Neuronal stem cell (in vitro differentiated cells): ENCODE measurements at regions not wholly inside any gene's neighbourhood (a gene's known extent, or its start where the extent isn't known, plus 50 kb on each side); places are given as distances from the start of the nearest gene placed in this dataset.
"Not testable (repeated sequence)": the region's sequence is repeated elsewhere in the genome, so short reads cannot be mapped to it uniquely, and the experiment has no call there.

ENCODE experiments used
- DNase-seq: peaks from one replicate; pipeline ENCODE4 v3.0.0-alpha.2; 2013; ENCODE audit warnings: low spot score
- H2AFZ ChIP-seq: one replicate; pipeline ENCODE4 v1.6.1; 2013; ENCODE audit warnings: mild to moderate bottlenecking, low read length, inconsistent platforms
- H2AK5ac ChIP-seq: 2 replicates; pipeline ENCODE4 v1.6.1; 2013; ENCODE audit warnings: low read depth, mild to moderate bottlenecking, inconsistent platforms, low read length, moderate library complexity, mixed read lengths
- H2BK120ac ChIP-seq: 2 replicates; pipeline ENCODE4 v1.6.1; 2013; ENCODE audit warnings: low read depth, mild to moderate bottlenecking, inconsistent platforms, low read length, moderate library complexity, mixed read lengths
- H2BK12ac ChIP-seq: one replicate; pipeline ENCODE4 v1.6.1; 2013; ENCODE audit warnings: low read length, inconsistent platforms
- H2BK15ac ChIP-seq: 2 replicates; pipeline ENCODE4 v1.6.1; 2013; ENCODE audit warnings: mild to moderate bottlenecking, low read length, inconsistent platforms, mixed read lengths
- H2BK5ac ChIP-seq: one replicate; pipeline ENCODE4 v1.6.1; 2013; ENCODE audit warnings: inconsistent platforms, mild to moderate bottlenecking, low read length, moderate library complexity
- H3K14ac ChIP-seq: one replicate; pipeline ENCODE4 v1.6.1; 2013; ENCODE audit warnings: low read length, inconsistent platforms
- H3K18ac ChIP-seq: 2 replicates; pipeline ENCODE4 v1.6.1; 2013; ENCODE audit warnings: low read length, inconsistent platforms
- H3K23ac ChIP-seq: 2 replicates; pipeline ENCODE4 v1.6.1; 2013; ENCODE audit warnings: low read depth, mild to moderate bottlenecking, mixed read lengths, low read length, inconsistent platforms; ENCODE audit not compliant: poor library complexity
- H3K27ac ChIP-seq: replicated peaks from 3 replicates; pipeline ENCODE4 v1.5.1; 2013; ENCODE audit warnings: low read length, inconsistent platforms
- H3K27me3 ChIP-seq, 3 experiments: 2 replicates each; pipeline ENCODE4 v1.6.1; 2013; ENCODE audit warnings: low read length in 3 of 3, mild to moderate bottlenecking in 2 of 3, inconsistent platforms in 1 of 3, low read depth in 1 of 3, mixed read lengths in 1 of 3, moderate library complexity in 1 of 3; ENCODE audit not compliant: control insufficient read depth in 3 of 3, insufficient read depth in 3 of 3
- H3K36me3 ChIP-seq, 2 donors: replicated peaks in 1 of 2; 2 replicates each; pipeline ENCODE4 v1.6.1; 2013; ENCODE audit warnings: low read length in 2 of 2; ENCODE audit not compliant: control insufficient read depth in 2 of 2, insufficient read depth in 2 of 2
- H3K4ac ChIP-seq: 2 replicates; pipeline ENCODE4 v1.6.1; 2013; ENCODE audit warnings: inconsistent platforms, mild to moderate bottlenecking, low read length, moderate library complexity
- H3K4me1 ChIP-seq, 2 donors: 1 replicate in 1 of 2; 2 replicates in 1 of 2; pipeline ENCODE4 v1.6.1; 2013; ENCODE audit warnings: low read length in 2 of 2, low read depth in 1 of 2; ENCODE audit not compliant: control insufficient read depth in 2 of 2, insufficient read depth in 1 of 2
- H3K4me2 ChIP-seq: one replicate; pipeline ENCODE4 v1.6.1; 2013; ENCODE audit warnings: mild to moderate bottlenecking, low read length, inconsistent platforms; ENCODE audit not compliant: insufficient read depth, poor library complexity, severe bottlenecking
- H3K4me3 ChIP-seq, 2 donors: 2 replicates each; pipeline ENCODE4 v1.5.1; 2013; ENCODE audit warnings: low read length in 2 of 2, mild to moderate bottlenecking in 2 of 2, inconsistent platforms in 1 of 2, moderate library complexity in 1 of 2
- H3K79me1 ChIP-seq: one replicate; pipeline ENCODE4 v1.6.1; 2013; ENCODE audit warnings: low read depth, mild to moderate bottlenecking, inconsistent platforms, low read length, moderate library complexity
- H3K9ac ChIP-seq: one replicate; pipeline ENCODE4 v1.6.1; 2013; ENCODE audit warnings: mild to moderate bottlenecking, low read depth, low read length, inconsistent platforms; ENCODE audit not compliant: poor library complexity
- H3K9me3 ChIP-seq, 2 donors: replicated peaks in 1 of 2; 2 replicates each; pipeline versions ENCODE3 to v1.6.1; 2013; ENCODE audit warnings: low read length in 2 of 2, mild to moderate bottlenecking in 2 of 2, inconsistent platforms in 1 of 2, low read depth in 1 of 2, mixed read lengths in 1 of 2, moderate library complexity in 1 of 2; ENCODE audit not compliant: control insufficient read depth in 2 of 2, insufficient read depth in 1 of 2
- H4K8ac ChIP-seq: one replicate; pipeline ENCODE4 v1.6.1; 2013; ENCODE audit warnings: low read depth, mild to moderate bottlenecking, inconsistent platforms, low read length, moderate library complexity
- H4K91ac ChIP-seq: one replicate; pipeline ENCODE4 v1.6.1; 2013; ENCODE audit warnings: low read length, low read depth, mild to moderate bottlenecking, inconsistent platforms; ENCODE audit not compliant: poor library complexity
- WGBS, 2 donors: extraction: QIAGEN DNeasy Blood & Tissue Kit; methylation state at CpG; one replicate each; pipeline ENCODE4 v1.1.7; 2013; ENCODE audit warnings: missing lambda C conversion rate in 2 of 2, mixed read lengths in 1 of 2; ENCODE audit not compliant: insufficient read length in 2 of 2, insufficient replicate concordance in 1 of 2; ENCODE audit errors: extremely low coverage in 2 of 2; 5-methylcytosine and 5-hydroxymethylcytosine counted together

GRCh38 chr12:25705261-25705660 lies 152.2 kb upstream of the LMNTD1 start:
- Histone ChIP-seq H4K8ac (no peak overlapping the region), H3K27ac (no peak overlapping the region), H4K91ac (no peak overlapping the region), H3K4me1 (no peaks in the 10 kb centered on the region), H3K23ac (no peak overlapping the region), H3K36me3 (no peaks in the 10 kb centered on the region), H3K79me1 (no peaks in the 10 kb centered on the region), H2AK5ac (no peak overlapping the region), H3K4me2 (no peak overlapping the region), H2AFZ (no peak overlapping the region), H2BK120ac (no peak overlapping the region), H3K9me3 (peaks cover 4 to 6% of the 10 kb centered on the region in 2 donors), H2BK12ac (no peak overlapping the region), H2BK15ac (no peak overlapping the region), H3K4ac (no peak overlapping the region), H3K27me3 (no peaks in the 10 kb centered on the region), H2BK5ac (no peak overlapping the region), H3K4me3 (no peak overlapping the region), H3K14ac (no peak overlapping the region), H3K18ac (no peak overlapping the region), H3K9ac (no peak overlapping the region)
- no peak for DNase-seq
- no CpG with 5 or more reads among the region's 1 CpG for WGBS, 2 donors

GRCh38 chr12:25706646-25707045 lies 153.6 kb upstream of the LMNTD1 start:
- not testable (repeated sequence) for H3K4ac ChIP-seq, H3K27me3 ChIP-seq, H3K14ac ChIP-seq, H3K4me2 ChIP-seq, H2BK5ac ChIP-seq, H3K23ac ChIP-seq, H3K9me3 ChIP-seq, H3K9ac ChIP-seq, H3K18ac ChIP-seq, DNase-seq, H3K4me1 ChIP-seq, H3K36me3 ChIP-seq, H2BK120ac ChIP-seq, H2BK15ac ChIP-seq, H3K4me3 ChIP-seq, H3K79me1 ChIP-seq, H3K27ac ChIP-seq, H2AFZ ChIP-seq, H2AK5ac ChIP-seq, H4K91ac ChIP-seq, H2BK12ac ChIP-seq, H4K8ac ChIP-seq

- Histone ChIP-seq H3K4ac (no peak overlapping the region), H3K9ac (no peak overlapping the region), H3K27ac (no peak overlapping the region), H2BK5ac (no peak overlapping the region), H2AFZ (no peak overlapping the region), H3K79me1 (no peaks in the 10 kb centered on the region), H3K23ac (no peak overlapping the region), H2BK15ac (no peak overlapping the region), H3K14ac (no peak overlapping the region), H3K18ac (no peak overlapping the region), H2BK12ac (no peak overlapping the region), H2BK120ac (no peak overlapping the region), H4K8ac (no peak overlapping the region), H3K4me2 (no peak overlapping the region), H3K9me3 (peaks cover 4% of the 10 kb centered on the region in 2 donors), H4K91ac (no peak overlapping the region), H3K36me3 (no peaks in the 10 kb centered on the region), H3K4me1 (no peaks in the 10 kb centered on the region), H3K27me3 (no peaks in the 10 kb centered on the region), H2AK5ac (no peak overlapping the region), H3K4me3 (no peak overlapping the region)
- no peak for DNase-seq
Measured at GRCh38 chr12:25707056-25707455, 154.0 kb upstream of the LMNTD1 start.

GRCh38 chr12:25708661-25709060 lies 155.6 kb upstream of the LMNTD1 start:
- Histone ChIP-seq H2BK12ac (no peak overlapping the region), H3K79me1 (no peaks in the 10 kb centered on the region), H3K27me3 (no peaks in the 10 kb centered on the region), H3K4me1 (no peaks in the 10 kb centered on the region), H3K9me3 (peaks cover 3 to 4% of the 10 kb centered on the region in 2 donors), H3K9ac (no peak overlapping the region), H3K14ac (no peak overlapping the region), H3K23ac (no peak overlapping the region), H3K18ac (no peak overlapping the region), H3K27ac (no peak overlapping the region), H2BK120ac (no peak overlapping the region), H4K91ac (no peak overlapping the region), H3K4me3 (no peak overlapping the region), H2BK5ac (no peak overlapping the region), H2AK5ac (no peak overlapping the region), H2AFZ (no peak overlapping the region), H3K36me3 (no peaks in the 10 kb centered on the region), H4K8ac (no peak overlapping the region), H3K4ac (no peak overlapping the region), H3K4me2 (no peak overlapping the region), H2BK15ac (no peak overlapping the region)
- DNase-seq = no peak
- no CpG with 5 or more reads among the region's 2 CpGs for WGBS, 2 donors
